ENCODE measurements at regions not wholly inside any gene's neighbourhood (a gene's known extent, or its start where the extent isn't known, plus 50 kb on each side); places are given as distances from the start of the nearest gene placed in this dataset.
A peak's percentile ranks its signal among the peaks of the same experiment; 100 is the strongest.
"Not testable (repeated sequence)": the region's sequence is repeated elsewhere in the genome, so short reads cannot be mapped to it uniquely, and the experiment has no call there.

DNA sequence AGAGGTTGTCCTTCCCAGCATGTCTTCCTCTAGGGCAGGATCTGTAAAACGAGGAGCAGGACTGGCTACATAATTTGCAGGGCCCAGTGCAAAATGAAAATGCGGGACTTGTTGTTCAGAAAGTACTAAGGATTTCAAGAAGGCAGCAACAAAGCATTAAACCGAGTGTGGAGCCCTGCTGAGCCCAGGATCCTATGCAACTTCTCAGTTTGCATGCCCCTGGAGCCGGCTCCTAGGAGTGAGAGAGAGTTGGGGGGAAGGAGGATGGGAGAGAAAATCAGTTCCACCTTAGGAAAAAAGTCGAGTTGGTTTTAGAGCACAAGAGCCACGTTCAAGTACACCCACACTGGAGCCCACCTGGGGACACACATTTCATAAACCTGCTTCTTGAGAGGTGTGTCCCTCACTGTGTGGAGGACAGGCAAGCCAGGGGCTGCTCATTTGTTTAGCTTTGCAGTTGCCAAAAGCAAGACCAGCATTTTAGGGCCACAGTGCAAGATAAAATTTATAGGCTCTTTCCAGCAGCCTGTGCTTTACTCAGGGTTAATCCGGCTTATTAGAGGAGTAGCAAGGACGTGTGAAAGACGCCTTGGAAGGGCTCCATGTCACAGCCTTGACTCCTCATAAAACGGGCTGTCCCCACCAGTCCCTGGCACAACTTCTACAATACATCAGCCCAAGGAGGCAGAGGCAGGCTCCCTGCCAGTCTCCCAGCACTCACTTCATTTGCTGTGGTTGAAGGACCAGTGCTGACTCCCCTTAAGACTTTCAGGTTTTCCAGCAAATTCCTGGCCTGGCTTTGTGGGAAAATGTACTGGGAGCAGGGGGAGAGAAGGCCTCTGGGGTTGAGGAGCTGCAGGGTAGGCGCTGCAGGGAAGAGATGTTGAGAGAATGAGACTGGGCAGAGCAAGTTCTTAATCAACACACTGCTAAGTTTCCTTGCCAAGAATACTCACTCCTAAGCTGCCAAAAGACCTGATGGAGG lies 159.7 kb upstream of the SEMA6A start:
- peaks cover 2% of the 10 kb centered on the region in 2 donors for H3K4me1 ChIP-seq (ENCODE audit: control insufficient read depth in 1 of 2, insufficient read depth in 2 of 2, low read length in 2 of 2)
- no peaks in the 10 kb centered on the region for H3K27me3 ChIP-seq (ENCODE audit: control insufficient read depth in 1 of 2, insufficient read depth in 2 of 2, low read length in 1 of 2)
- H3K36me3 ChIP-seq (ENCODE audit: control insufficient read depth in 1 of 2, insufficient read depth in 2 of 2, low read length in 1 of 2) = no peaks in the 10 kb centered on the region
- peak; percentile 41 for ATAC-seq (ENCODE audit: low FRiP score)
- H3K9me3 ChIP-seq (ENCODE audit: control insufficient read depth, low read length) = no peaks in the 10 kb centered on the region
- H3K4me3 ChIP-seq (ENCODE audit: low read length in 2 of 2) = no peak overlapping the region
- 18 to 27% methylated on average over 11 of the region's 11 CpGs for WGBS, 2 donors
- no peak for DNase-seq
- intact Hi-C loops (cut with DNase I) = no loop called here
- no peak overlapping the region for H3K27ac ChIP-seq (ENCODE audit: low read depth in 1 of 2, low read length in 2 of 2)

DNA sequence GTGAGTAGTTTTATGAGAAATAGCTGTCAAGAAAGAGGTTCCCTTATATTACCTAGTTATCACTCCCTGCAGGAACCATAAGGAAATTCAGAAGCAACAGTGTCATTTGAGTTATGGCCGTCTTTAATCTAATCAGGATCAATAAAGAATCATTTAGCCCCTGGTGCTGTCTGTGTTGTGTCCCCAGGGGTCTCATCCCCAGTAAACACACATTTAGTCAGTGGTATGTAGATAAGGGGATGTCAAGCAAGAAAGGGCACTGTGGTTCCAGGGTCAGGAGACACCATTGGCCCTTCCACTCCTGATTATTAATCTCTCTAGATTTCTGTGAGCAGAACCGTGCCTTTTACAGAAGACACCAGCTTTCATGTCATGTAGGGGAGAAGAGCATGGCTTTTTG lies 158.0 kb upstream of the SEMA6A start:
- Histone ChIP-seq H3K4me1 (ENCODE audit: control insufficient read depth in 1 of 2, insufficient read depth in 2 of 2, low read length in 2 of 2) (peaks cover 2% of the 10 kb centered on the region in 2 donors), H3K27me3 (ENCODE audit: control insufficient read depth in 1 of 2, insufficient read depth in 2 of 2, low read length in 1 of 2) (no peaks in the 10 kb centered on the region), H3K9me3 (ENCODE audit: control insufficient read depth, low read length) (no peaks in the 10 kb centered on the region), H3K27ac (ENCODE audit: low read depth in 1 of 2, low read length in 2 of 2) (no peak overlapping the region), H3K4me3 (ENCODE audit: low read length in 2 of 2) (no peak overlapping the region), H3K36me3 (ENCODE audit: control insufficient read depth in 1 of 2, insufficient read depth in 2 of 2, low read length in 1 of 2) (no peaks in the 10 kb centered on the region)
- WGBS, 2 donors = 96 to 97% methylated on average over 2 of the region's 2 CpGs
- intact Hi-C loops (cut with DNase I) = no loop called here
- DNase-seq (no peak), ATAC-seq (ENCODE audit: low FRiP score) (no peak)

DNA sequence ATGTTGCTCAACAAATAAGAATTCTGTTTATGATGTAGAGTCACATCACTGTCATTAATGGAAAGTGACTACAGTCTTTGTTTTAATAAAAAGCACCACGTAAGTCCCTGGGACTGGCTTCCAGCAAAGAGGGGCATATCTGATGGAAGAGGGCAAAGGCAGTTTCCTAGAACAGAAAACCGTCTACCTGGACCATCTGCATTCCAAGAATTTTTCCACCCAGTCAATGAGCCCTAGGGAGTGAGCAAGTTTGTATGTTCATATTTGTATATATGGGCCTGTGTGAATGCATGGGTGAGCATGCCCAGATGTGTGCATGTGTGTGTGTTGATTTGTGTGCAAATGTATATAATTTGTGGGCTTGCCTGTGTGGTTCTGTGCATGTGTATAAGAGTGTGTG lies 156.8 kb upstream of the SEMA6A start:
- no peak for ATAC-seq (ENCODE audit: low FRiP score)
- WGBS, 2 donors = 75 to 77% methylated on average over 2 of the region's 2 CpGs
- intact Hi-C loops (cut with DNase I) = no loop called here

DNA sequence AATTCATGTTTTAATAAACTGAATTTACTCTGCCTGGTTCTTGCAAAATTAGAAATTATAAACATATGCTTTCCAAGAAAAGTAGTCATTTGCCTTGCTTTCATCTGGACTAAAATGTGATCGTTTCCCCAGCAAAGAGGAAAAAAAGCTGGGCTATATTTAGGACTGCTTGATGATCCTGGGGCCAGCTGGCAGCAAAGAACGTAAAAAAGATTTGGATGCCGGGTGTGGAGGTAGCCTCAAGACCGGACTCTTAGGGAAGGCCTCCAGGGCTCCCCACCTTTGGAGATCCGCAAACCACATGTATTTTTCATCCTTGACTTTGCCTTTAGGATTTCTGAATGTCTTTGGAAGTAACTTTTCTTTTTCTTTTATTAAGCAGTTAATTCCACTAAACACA lies 156.1 kb upstream of the SEMA6A start:
- 9 to 17% methylated on average over 5 of the region's 5 CpGs for WGBS, 2 donors
- Histone ChIP-seq H3K36me3 (ENCODE audit: control insufficient read depth in 1 of 2, insufficient read depth in 2 of 2, low read length in 1 of 2) (no peaks in the 10 kb centered on the region), H3K4me1 (ENCODE audit: control insufficient read depth in 1 of 2, insufficient read depth in 2 of 2, low read length in 2 of 2) (peaks cover 2% of the 10 kb centered on the region in 2 donors), H3K4me3 (ENCODE audit: low read length in 2 of 2) (no peak overlapping the region), H3K9me3 (ENCODE audit: control insufficient read depth, low read length) (no peaks in the 10 kb centered on the region), H3K27ac (ENCODE audit: low read depth in 1 of 2, low read length in 2 of 2) (no peak overlapping the region), H3K27me3 (ENCODE audit: control insufficient read depth in 1 of 2, insufficient read depth in 2 of 2, low read length in 1 of 2) (no peaks in the 10 kb centered on the region)
- no peak for DNase-seq
- intact Hi-C loops (cut with DNase I) = no loop called here
- no peak for ATAC-seq (ENCODE audit: low FRiP score)

More for the DNA sequence above, 156.8 kb upstream of the SEMA6A start:
- DNase-seq = no peak
- H3K4me3 ChIP-seq (ENCODE audit: low read length in 2 of 2) = no peak overlapping the region
- H3K36me3 ChIP-seq (ENCODE audit: control insufficient read depth in 1 of 2, insufficient read depth in 2 of 2, low read length in 1 of 2) = no peaks in the 10 kb centered on the region
- peaks cover 2% of the 10 kb centered on the region in 2 donors for H3K4me1 ChIP-seq (ENCODE audit: control insufficient read depth in 1 of 2, insufficient read depth in 2 of 2, low read length in 2 of 2)
- H3K27me3 ChIP-seq (ENCODE audit: control insufficient read depth in 1 of 2, insufficient read depth in 2 of 2, low read length in 1 of 2) = no peaks in the 10 kb centered on the region
- no peaks in the 10 kb centered on the region for H3K9me3 ChIP-seq (ENCODE audit: control insufficient read depth, low read length)
- no peak overlapping the region for H3K27ac ChIP-seq (ENCODE audit: low read depth in 1 of 2, low read length in 2 of 2)

DNA sequence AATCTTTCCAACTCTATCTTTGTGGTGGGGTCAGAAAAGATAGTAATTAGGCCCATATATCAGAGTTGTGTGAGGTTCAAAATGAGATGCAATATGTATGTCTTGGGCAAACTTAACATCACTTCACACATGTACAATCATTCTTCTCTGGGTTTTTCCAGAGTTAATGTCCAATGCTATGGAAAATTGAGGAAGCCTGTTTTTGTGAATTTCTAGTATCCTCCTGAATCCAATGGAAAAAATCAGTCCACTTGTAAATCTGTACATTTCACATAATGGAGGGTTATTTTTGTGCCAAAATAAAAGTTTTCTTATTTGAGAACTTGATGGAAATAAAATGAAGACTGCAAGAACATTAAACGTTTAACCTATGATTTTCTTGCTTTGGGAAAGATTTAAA lies 155.6 kb upstream of the SEMA6A start:
- DNase-seq (no peak), ATAC-seq (ENCODE audit: low FRiP score) (no peak)
- intact Hi-C loops (cut with DNase I) = no loop called here
- no peak overlapping the region for H3K27ac ChIP-seq (ENCODE audit: low read depth in 1 of 2, low read length in 2 of 2)
- peaks cover 2% of the 10 kb centered on the region in 2 donors for H3K4me1 ChIP-seq (ENCODE audit: control insufficient read depth in 1 of 2, insufficient read depth in 2 of 2, low read length in 2 of 2)
- no peaks in the 10 kb centered on the region for H3K9me3 ChIP-seq (ENCODE audit: control insufficient read depth, low read length)
- no peak overlapping the region for H3K4me3 ChIP-seq (ENCODE audit: low read length in 2 of 2)
- 5 to 7% methylated on average over 1 of the region's 1 CpG for WGBS, 2 donors
- H3K36me3 ChIP-seq (ENCODE audit: control insufficient read depth in 1 of 2, insufficient read depth in 2 of 2, low read length in 1 of 2) = no peaks in the 10 kb centered on the region
- no peaks in the 10 kb centered on the region for H3K27me3 ChIP-seq (ENCODE audit: control insufficient read depth in 1 of 2, insufficient read depth in 2 of 2, low read length in 1 of 2)

DNA sequence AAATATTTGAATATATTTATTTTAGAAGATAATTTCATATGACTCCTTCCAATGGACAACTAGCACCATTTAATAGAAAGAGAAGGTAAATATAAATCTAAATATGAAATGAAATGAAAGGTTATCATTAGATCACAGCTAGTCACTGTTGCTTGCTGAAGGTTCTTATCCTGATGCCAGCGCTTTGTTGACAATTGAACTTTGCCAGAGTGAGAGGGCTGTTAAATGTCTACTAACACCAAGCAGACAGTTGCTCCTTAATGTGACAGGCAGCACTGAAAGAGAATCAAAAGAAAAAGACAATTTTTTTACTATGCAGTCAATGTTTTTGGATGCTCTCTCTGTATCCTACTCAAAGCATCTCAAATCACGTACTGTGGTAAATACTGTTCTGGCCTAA lies 152.6 kb upstream of the SEMA6A start:
- Histone ChIP-seq H3K4me3 (ENCODE audit: low read length in 2 of 2) (no peak overlapping the region), H3K9me3 (ENCODE audit: control insufficient read depth, low read length) (no peaks in the 10 kb centered on the region), H3K27ac (ENCODE audit: low read depth in 1 of 2, low read length in 2 of 2) (no peak overlapping the region), H3K4me1 (ENCODE audit: control insufficient read depth in 1 of 2, insufficient read depth in 2 of 2, low read length in 2 of 2) (peaks cover 2% of the 10 kb centered on the region in 2 donors), H3K27me3 (ENCODE audit: control insufficient read depth in 1 of 2, insufficient read depth in 2 of 2, low read length in 1 of 2) (no peaks in the 10 kb centered on the region), H3K36me3 (ENCODE audit: control insufficient read depth in 1 of 2, insufficient read depth in 2 of 2, low read length in 1 of 2) (no peaks in the 10 kb centered on the region)
- DNase-seq (no peak), ATAC-seq (ENCODE audit: low FRiP score) (no peak)
- intact Hi-C loops (cut with DNase I) = no loop called here
- WGBS, 2 donors = 95 to 99% methylated on average over 2 of the region's 2 CpGs

DNA sequence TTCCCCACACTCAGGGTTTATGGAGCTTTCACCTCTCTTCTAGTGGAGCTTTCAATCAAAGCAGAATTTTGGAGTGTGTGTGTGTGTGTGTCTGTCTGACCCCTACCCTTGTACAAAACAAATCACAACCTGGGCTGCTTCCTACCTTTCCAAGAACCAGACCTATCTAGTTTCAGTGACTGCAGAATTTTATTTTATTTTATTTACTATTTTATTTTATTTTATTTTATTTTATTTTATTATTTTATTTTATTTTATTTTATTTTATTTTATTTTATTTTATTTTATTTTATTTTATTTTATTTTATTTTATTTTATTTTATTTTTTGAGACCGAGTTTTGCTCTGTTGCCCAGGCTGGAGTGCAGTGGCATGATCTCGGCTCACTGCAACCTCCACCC lies 151.6 kb upstream of the SEMA6A start:
- 94 to 97% methylated on average over 2 of the region's 2 CpGs for WGBS, 2 donors
- H3K27ac ChIP-seq (ENCODE audit: low read depth in 1 of 2, low read length in 2 of 2); H3K4me1 ChIP-seq (ENCODE audit: control insufficient read depth in 1 of 2, insufficient read depth in 2 of 2, low read length in 2 of 2); H3K4me3 ChIP-seq (ENCODE audit: low read length in 2 of 2); intact Hi-C loops (cut with DNase I); ATAC-seq (ENCODE audit: low FRiP score); H3K9me3 ChIP-seq (ENCODE audit: control insufficient read depth, low read length); H3K36me3 ChIP-seq (ENCODE audit: control insufficient read depth in 1 of 2, insufficient read depth in 2 of 2, low read length in 1 of 2); DNase-seq; H3K27me3 ChIP-seq (ENCODE audit: control insufficient read depth in 1 of 2, insufficient read depth in 2 of 2, low read length in 1 of 2): not testable (repeated sequence)

DNA sequence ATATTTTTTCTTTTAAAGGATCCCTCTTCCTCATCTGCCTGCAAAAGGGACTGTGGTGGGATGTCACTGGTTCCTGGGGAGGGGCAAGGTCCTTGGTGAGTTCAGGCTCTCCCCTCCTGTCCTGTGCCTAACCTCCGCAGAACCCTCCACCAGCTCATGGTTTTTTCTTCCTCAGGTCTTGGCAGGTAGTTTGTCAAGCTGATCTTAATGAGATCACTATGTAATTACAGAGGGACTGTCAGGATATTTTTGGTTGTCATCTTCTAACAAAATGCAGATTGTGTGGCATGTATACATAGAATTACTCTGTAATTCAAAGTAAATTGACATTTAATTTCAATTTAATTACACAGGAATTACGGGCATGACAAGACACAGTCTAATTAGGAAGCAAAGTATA lies 150.3 kb upstream of the SEMA6A start:
- Histone ChIP-seq H3K27ac (ENCODE audit: low read depth in 1 of 2, low read length in 2 of 2) (no peak overlapping the region), H3K9me3 (ENCODE audit: control insufficient read depth, low read length) (no peaks in the 10 kb centered on the region), H3K4me3 (ENCODE audit: low read length in 2 of 2) (no peak overlapping the region), H3K36me3 (ENCODE audit: control insufficient read depth in 1 of 2, insufficient read depth in 2 of 2, low read length in 1 of 2) (no peaks in the 10 kb centered on the region), H3K27me3 (ENCODE audit: control insufficient read depth in 1 of 2, insufficient read depth in 2 of 2, low read length in 1 of 2) (no peaks in the 10 kb centered on the region), H3K4me1 (ENCODE audit: control insufficient read depth in 1 of 2, insufficient read depth in 2 of 2, low read length in 2 of 2) (peaks cover 0 to under 1% of the 10 kb centered on the region in 2 donors)
- WGBS, 2 donors = 96 to 99% methylated on average over 2 of the region's 2 CpGs
- DNase-seq (no peak), ATAC-seq (ENCODE audit: low FRiP score) (no peak)
- intact Hi-C loops (cut with DNase I) = no loop called here

DNA sequence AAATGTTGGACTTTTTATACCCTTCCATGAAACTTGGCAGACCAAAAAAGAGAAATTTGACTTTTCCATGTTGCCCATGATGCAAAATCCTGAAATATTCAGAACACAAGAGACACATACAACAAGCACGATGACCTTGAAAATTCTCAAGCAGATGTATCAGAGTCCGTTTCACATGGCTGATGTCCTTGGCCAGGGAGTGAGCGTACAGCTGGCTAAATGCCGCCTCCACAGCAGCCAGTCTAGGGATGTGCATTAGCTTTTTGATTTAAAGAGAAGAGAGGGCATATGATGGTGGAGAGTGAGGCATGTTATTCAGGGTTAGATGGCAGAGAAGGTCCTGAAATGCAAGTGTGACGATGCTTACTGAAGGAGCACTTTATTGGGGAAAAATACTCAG lies 148.0 kb upstream of the SEMA6A start:
- no peaks in the 10 kb centered on the region for H3K27me3 ChIP-seq (ENCODE audit: control insufficient read depth in 1 of 2, insufficient read depth in 2 of 2, low read length in 1 of 2)
- no peak overlapping the region for H3K4me3 ChIP-seq (ENCODE audit: low read length in 2 of 2)
- H3K9me3 ChIP-seq (ENCODE audit: control insufficient read depth, low read length) = no peaks in the 10 kb centered on the region
- H3K27ac ChIP-seq (ENCODE audit: low read depth in 1 of 2, low read length in 2 of 2) = no peak overlapping the region
- H3K36me3 ChIP-seq (ENCODE audit: control insufficient read depth in 1 of 2, insufficient read depth in 2 of 2, low read length in 1 of 2) = no peaks in the 10 kb centered on the region
- DNase-seq = no peak
- WGBS, 2 donors = 89% methylated on average over 5 of the region's 5 CpGs
- H3K4me1 ChIP-seq (ENCODE audit: control insufficient read depth in 1 of 2, insufficient read depth in 2 of 2, low read length in 2 of 2) = no peaks in the 10 kb centered on the region
- ATAC-seq (ENCODE audit: low FRiP score) = no peak
- intact Hi-C loops (cut with DNase I) = no loop called here

Data from aorta (tissue), 5 donors.